GM12878 (cell line): ENCODE measurements at regions not wholly inside any gene's neighbourhood (a gene's known extent, or its start where the extent isn't known, plus 50 kb on each side); places are given as distances from the start of the nearest gene placed in this dataset.
A peak's percentile ranks its signal among the peaks of the same experiment; 100 is the strongest.

Experiments used
- ATAC-seq: fragments of 200-7000 bp; cut with Tn5 transposase; 3 replicates; pipeline ENCODE4 v1.9.1; 2020; ENCODE audit warnings: mild to moderate bottlenecking, moderate library complexity
- BruUV-seq: library from RNA; stranded (reverse); fragments of 400-500 nt; replicated peaks from 2 replicates; lab custom pipeline; 2021; lab: Mats Ljungman, UMichigan
- CTCF ChIA-PET: fragments of 300-600 bp; sonication (Branson Sonifier 250); formaldehyde crosslinking; extraction: SDS; loops from one replicate; lab custom pipeline; 2021; ENCODE audit warnings: inconsistent platforms; lab: Yijun Ruan, JAX
- POLR2A ChIA-PET: fragments of 350-600 bp; formaldehyde crosslinking; extraction: SDS; loops from one replicate; lab custom pipeline; 2021; ENCODE audit warnings: inconsistent platforms; lab: Charles Lee
- RAD21 ChIA-PET: fragments of 300-600 bp; sonication (Branson Sonifier 250); formaldehyde crosslinking; loops from one replicate; lab custom pipeline; 2023; ENCODE audit warnings: antibody characterized with exemption; ENCODE audit not compliant: unreplicated experiment; lab: Charles Lee
- SMC1A ChIA-PET: fragments of 300-600 bp; sonication (Branson Sonifier 250); formaldehyde crosslinking; loops from one replicate; lab custom pipeline; 2023; ENCODE audit not compliant: unreplicated experiment, uncharacterized antibody; lab: Charles Lee
- DNase-seq: peaks from one replicate; pipeline ENCODE4 v3.0.0-alpha.2; 2011; ENCODE audit warnings: low read depth, low spot score
- FAIRE-seq: peaks from 3 replicates; lab custom pipeline; 2011; peaks lifted over from hg19 to GRCh38; lab: Jason Lieb, UNC
- H2AFZ ChIP-seq: 2 replicates; pipeline ENCODE4 v1.6.0; 2011; ENCODE audit warnings: low read depth, low read length, control low read depth; ENCODE audit not compliant: control insufficient read depth
- H3K27ac ChIP-seq: 2 replicates; pipeline ENCODE4 v1.5.1; 2011; ENCODE audit warnings: control low read depth; ENCODE audit not compliant: control insufficient read depth, insufficient read depth
- H3K27me3 ChIP-seq, 2 experiments: replicated peaks in 1 of 2; 2 replicates each; pipeline versions ENCODE4 v1.6.0 to v1.6.1; 2011; ENCODE audit warnings: low read length in 1 of 2; ENCODE audit not compliant: control insufficient read depth in 2 of 2, insufficient read depth in 2 of 2
- H3K36me3 ChIP-seq, 2 experiments: 2 replicates each; pipeline ENCODE4 v1.5.1; 2011; ENCODE audit warnings: low read length in 1 of 2; ENCODE audit not compliant: control insufficient read depth in 2 of 2, insufficient read depth in 2 of 2
- H3K4me1 ChIP-seq: 2 replicates; pipeline ENCODE4 v1.6.1; 2011; ENCODE audit warnings: mild to moderate bottlenecking, low read length, moderate library complexity, mixed read lengths; ENCODE audit not compliant: control insufficient read depth, insufficient read depth
- H3K4me2 ChIP-seq: 2 replicates; pipeline ENCODE4 v1.6.0; 2011; ENCODE audit warnings: control low read depth; ENCODE audit not compliant: control insufficient read depth, insufficient read depth
- H3K4me3 ChIP-seq: fragments of 200-600 bp; sonication (generic); 2 replicates; pipeline ENCODE4 v1.5.1; 2016
- H3K79me2 ChIP-seq: 2 replicates; pipeline ENCODE4 v1.6.0; 2011; ENCODE audit warnings: low read length; ENCODE audit not compliant: control insufficient read depth, insufficient read depth
- H3K9ac ChIP-seq: 2 replicates; pipeline ENCODE4 v1.8.0; 2011; ENCODE audit warnings: low read length, control low read depth, mixed read lengths; ENCODE audit not compliant: control insufficient read depth, insufficient read depth
- H3K9me3 ChIP-seq: replicated peaks from 3 replicates; pipeline ENCODE4 v1.5.1; 2011; ENCODE audit warnings: mild to moderate bottlenecking, low read length; ENCODE audit not compliant: control insufficient read depth, insufficient read depth
- H4K20me1 ChIP-seq: 2 replicates; pipeline ENCODE4 v1.6.0; 2011; ENCODE audit not compliant: control insufficient read depth, insufficient read depth
- CBFB ChIP-seq: IDR thresholded peaks from 2 replicates; pipeline ENCODE4 v1.6.1; 2016; ENCODE audit warnings: antibody characterized with exemption, low read depth
- CHD4 ChIP-seq: fragments of 200-600 bp; sonication (generic); IDR thresholded peaks from 2 replicates; pipeline ENCODE4 v1.6.1; 2016; ENCODE audit warnings: mild to moderate bottlenecking
- CREB1 ChIP-seq: IDR thresholded peaks from 2 replicates; pipeline ENCODE4 v1.6.1; 2012; ENCODE audit warnings: low read depth, mild to moderate bottlenecking, inconsistent platforms
- FOS ChIP-seq: IDR thresholded peaks from 3 replicates; pipeline ENCODE4 v1.6.1; 2011; ENCODE audit warnings: borderline replicate concordance; ENCODE audit not compliant: insufficient read length; ENCODE audit errors: extremely low read depth
- JUNB ChIP-seq: IDR thresholded peaks from 2 replicates; pipeline ENCODE4 v1.6.1; 2016; ENCODE audit warnings: antibody characterized with exemption, mild to moderate bottlenecking
- KAT2A ChIP-seq: conservative IDR thresholded peaks from 2 replicates; pipeline ENCODE4 v1.6.1; 2011; ENCODE audit warnings: low read depth, low read length; ENCODE audit not compliant: control insufficient read depth
- MYB ChIP-seq: fragments of 150-350 bp; IDR thresholded peaks from 2 replicates; pipeline ENCODE4 v1.6.1; 2014; ENCODE audit warnings: mild to moderate bottlenecking, low read depth, low read length, borderline replicate concordance
- NR2F1 ChIP-seq: fragments of 450-650 bp; conservative IDR thresholded peaks from 2 replicates; pipeline ENCODE4 v1.6.1; 2017; ENCODE audit warnings: mild to moderate bottlenecking
- PRDM15 ChIP-seq: fragments of 450-650 bp; formaldehyde crosslinking; IDR thresholded peaks from 2 replicates; pipeline ENCODE4 v1.4.0; 2020; ENCODE audit warnings: mild to moderate bottlenecking, moderate library complexity
- RAD21 ChIP-seq: IDR thresholded peaks from 2 replicates; pipeline ENCODE4 v1.6.1; 2011; ENCODE audit warnings: mild to moderate bottlenecking, low read depth, low read length, moderate library complexity; ENCODE audit not compliant: insufficient read depth
- SMC3 ChIP-seq: IDR thresholded peaks from 2 replicates; pipeline ENCODE4 v1.6.1; 2011; ENCODE audit warnings: low read length, improper control_type of control experiment, borderline replicate concordance
- SREBF2 ChIP-seq: IDR thresholded peaks from 2 replicates; pipeline ENCODE4 v1.6.1; 2012; ENCODE audit warnings: mild to moderate bottlenecking, low read length
- ZNF24 ChIP-seq: fragments of 450-650 bp; IDR thresholded peaks from 2 replicates; pipeline ENCODE4 v1.6.1; 2017; ENCODE audit warnings: antibody characterized with exemption, mild to moderate bottlenecking
- ZNF592 ChIP-seq: fragments of 450-650 bp; IDR thresholded peaks from 2 replicates; pipeline ENCODE4 v1.6.1; 2017; ENCODE audit warnings: mild to moderate bottlenecking, moderate library complexity
- ZNF622 ChIP-seq: fragments of 450-650 bp; IDR thresholded peaks from 2 replicates; pipeline ENCODE4 v1.6.1; 2017; ENCODE audit warnings: mild to moderate bottlenecking, inconsistent platforms
- WGBS: methylation state at CpG from one replicate; pipeline ENCODE4 v1.1.6; 2016; ENCODE audit warnings: low lambda C conversion rate; ENCODE audit not compliant: insufficient replicate concordance, insufficient coverage; ENCODE audit errors: missing lambda C conversion rate; 5-methylcytosine and 5-hydroxymethylcytosine counted together
- in situ Hi-C: fragments of 300-500 bp; cut with MboI; formaldehyde crosslinking; loops from 9 replicates; pipeline ENCODE4 v1.14.3; 2018; ENCODE audit warnings: mixed read lengths
- intact Hi-C: fragments of 100-400 bp; cut with micrococcal nuclease; formaldehyde crosslinking; loops from one replicate; pipeline ENCODE4 v1.14.2; 2022; ENCODE audit not compliant: unreplicated experiment

GRCh38 chr2:155223781-155224406 is 525.4 kb downstream of the KCNJ3 start:
- Histone ChIP-seq H3K27ac (no peak overlapping the region), H2AFZ (no peak overlapping the region), H3K4me3 (no peak overlapping the region), H3K9ac (no peak overlapping the region), H3K4me1 (peaks cover 1% of the 10 kb centered on the region; the same call in 1 of the 2 replicates), H4K20me1 (no peaks in the 10 kb centered on the region), H3K4me2 (no peak overlapping the region), H3K27me3 (no peaks in the 10 kb centered on the region), H3K9me3 (no peaks in the 10 kb centered on the region), H3K36me3 (no peaks in the 10 kb centered on the region), H3K79me2 (no peaks in the 10 kb centered on the region)
- ChIA-PET CTCF (interaction anchor here (0.6 to 1.9 kb wide), 13 partner anchors 9 to 878 kb away, joined by 3 to 14 read pairs (median 4); no protein-coding TSS in a partner anchor), SMC1A (interaction anchor here (0.8 to 1.8 kb wide), 7 partner anchors 78 to 785 kb away, joined by 3 to 7 read pairs (median 3); no protein-coding TSS in a partner anchor), RAD21 (interaction anchor here (0.7 to 1.1 kb wide), 2 partner anchors 82 to 774 kb away, joined by 3 read pairs; no protein-coding TSS in a partner anchor), POLR2A (no interaction called here)
- ATAC-seq (peak; percentile 80), FAIRE-seq (peak; percentile 68), DNase-seq (no peak)
- no TSS peak for BruUV-seq
- intact Hi-C loops, result loop anchor here (2.0 to 10.0 kb wide), 3 partner anchors 182 to 599 kb away; no protein-coding TSS in a partner anchor
- WGBS, result 45% methylated on average over 5 of the region's 5 CpGs
- in situ Hi-C loops, result no loop called here
- peak; percentile 75; the same call in 1 of the 2 replicates for TF ChIP-seq SMC3
- no peak for TF ChIP-seq FOS
- no peak for TF ChIP-seq KAT2A
- no peak for TF ChIP-seq NR2F1
- TF ChIP-seq ZNF592, result no peak
- peak; percentile 87 for TF ChIP-seq RAD21
- TF ChIP-seq PRDM15 (CRISPR knock-in tag), result no peak
- no peak for TF ChIP-seq ZNF622
- no peak for TF ChIP-seq CBFB
- TF ChIP-seq JUNB, result no peak
- peak; percentile 27; the same call in 1 of the 2 replicates for TF ChIP-seq ZNF24
- TF ChIP-seq CREB1, result no peak
- TF ChIP-seq CHD4, result no peak
- no peak for TF ChIP-seq MYB
- TF ChIP-seq SREBF2, result no peak
